HG03175 (cell line): ENCODE measurements at regions not wholly inside any gene's neighbourhood (a gene's known extent, or its start where the extent isn't known, plus 50 kb on each side); places are given as distances from the start of the nearest gene placed in this dataset.

Source experiments
- ATAC-seq: cut with Tn5 transposase; IDR thresholded peaks from one replicate; pipeline ENCODE4 v1.9.1; 2021; ENCODE audit warnings: mild to moderate bottlenecking, moderate library complexity; ENCODE audit not compliant: unreplicated experiment

- ATAC-seq, result no peak
Measured at GRCh38 chr3:76753599-76753998, 286.3 kb upstream of the ROBO2 start.

GRCh38 chr3:76754247-76754646 is 285.7 kb upstream of the ROBO2 start:
- ATAC-seq, result no peak

- no peak for ATAC-seq
Measured at GRCh38 chr3:76756577-76756976, 283.3 kb upstream of the ROBO2 start.

- ATAC-seq, result no peak
Measured at GRCh38 chr3:76760336-76760735, 279.6 kb upstream of the ROBO2 start.

- no peak for ATAC-seq
Measured at GRCh38 chr3:76765511-76765910, 274.4 kb upstream of the ROBO2 start.

GRCh38 chr3:76768912-76769311 is 271.0 kb upstream of the ROBO2 start:
- no peak for ATAC-seq

- ATAC-seq, result no peak
Measured at GRCh38 chr3:76776927-76777326, 263.0 kb upstream of the ROBO2 start.

- no peak for ATAC-seq
Measured at GRCh38 chr3:76788206-76788605, 251.7 kb upstream of the ROBO2 start.

- no peak for ATAC-seq
Measured at GRCh38 chr3:76789237-76789636, 250.7 kb upstream of the ROBO2 start.

- ATAC-seq, result no peak
Measured at GRCh38 chr3:76811418-76811817, 228.5 kb upstream of the ROBO2 start.

- ATAC-seq, result no peak
Measured at GRCh38 chr3:76812649-76813242, 227.2 kb upstream of the ROBO2 start.

GRCh38 chr3:76815561-76815960 is 224.3 kb upstream of the ROBO2 start:
- no peak for ATAC-seq

GRCh38 chr3:76820481-76820880 is 219.4 kb upstream of the ROBO2 start:
- no peak for ATAC-seq

- no peak for ATAC-seq
Measured at GRCh38 chr3:76824658-76825240, 215.2 kb upstream of the ROBO2 start.

GRCh38 chr3:76826861-76827260 is 213.0 kb upstream of the ROBO2 start:
- ATAC-seq, result no peak

- no peak for ATAC-seq
Measured at GRCh38 chr3:76827701-76828226, 212.1 kb upstream of the ROBO2 start.

GRCh38 chr3:76834657-76835056 is 205.2 kb upstream of the ROBO2 start:
- no peak for ATAC-seq

GRCh38 chr3:76841747-76842146 is 198.2 kb upstream of the ROBO2 start:
- ATAC-seq, result no peak

GRCh38 chr3:76842216-76842615 is 197.7 kb upstream of the ROBO2 start:
- ATAC-seq, result no peak

- ATAC-seq, result no peak
Measured at GRCh38 chr3:76855451-76855850, 184.4 kb upstream of the ROBO2 start.

GRCh38 chr3:76859596-76859995 is 180.3 kb upstream of the ROBO2 start:
- no peak for ATAC-seq

- no peak for ATAC-seq
Measured at GRCh38 chr3:76864355-76864754, 175.5 kb upstream of the ROBO2 start.
